ENCODE measurements at regions not wholly inside any gene's neighbourhood (a gene's known extent, or its start where the extent isn't known, plus 50 kb on each side); places are given as distances from the start of the nearest gene placed in this dataset.
"Not testable (repeated sequence)": the region's sequence is repeated elsewhere in the genome, so short reads cannot be mapped to it uniquely, and the experiment has no call there.

DNA sequence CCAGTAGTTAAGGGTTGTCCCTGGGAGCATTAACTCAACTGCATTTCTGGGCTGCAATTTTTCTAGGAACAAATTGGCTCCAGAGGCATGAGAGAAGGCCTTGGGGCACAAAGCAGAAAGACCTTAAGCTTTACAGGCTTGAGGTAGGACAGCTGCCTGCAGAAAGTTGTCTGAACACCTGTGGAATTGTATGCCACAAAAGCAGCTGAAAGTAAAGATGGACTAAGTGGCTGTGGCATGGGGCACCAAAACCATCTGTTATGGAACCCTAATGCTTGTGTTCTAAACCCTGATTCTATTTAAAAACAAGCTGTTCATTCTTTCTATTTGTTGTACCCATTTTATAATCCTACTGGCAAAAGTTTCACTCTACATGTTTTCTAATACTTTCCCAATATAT is 515.2 kb downstream of the GLUD2 start:
- Mint-ChIP-seq H3K4me1 (no peaks in the 10 kb centered on the region), H3K36me3 (ENCODE audit: low read depth) (no peaks in the 10 kb centered on the region), H3K27ac (no peak overlapping the region), H3K27me3 (no peaks in the 10 kb centered on the region), H3K9me3 (no peaks in the 10 kb centered on the region), H3K4me3 (no peak overlapping the region)
- ATAC-seq (replicated peaks), result no peak

DNA sequence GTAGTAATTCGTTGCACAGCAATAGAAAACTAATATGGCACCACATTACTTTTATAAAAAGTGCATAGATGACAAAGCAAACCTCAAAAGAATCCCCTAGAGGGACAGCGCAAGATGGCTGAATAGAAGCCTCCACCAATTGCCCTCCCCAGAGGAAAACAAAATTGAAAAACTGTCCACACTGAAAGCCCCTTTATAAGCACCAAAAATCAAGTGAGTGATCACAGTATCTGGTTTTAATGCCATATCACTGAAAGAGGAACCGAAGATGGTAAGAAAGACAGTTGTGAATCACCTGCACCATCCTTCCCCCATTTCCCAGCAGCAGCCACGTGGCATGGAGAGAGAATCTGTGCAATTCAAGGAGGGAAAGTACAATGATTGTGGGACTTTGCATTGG is 522.2 kb downstream of the GLUD2 start:
- Mint-ChIP-seq H3K36me3 (ENCODE audit: low read depth) (no peaks in the 10 kb centered on the region), H3K27me3 (no peaks in the 10 kb centered on the region), H3K4me1 (no peaks in the 10 kb centered on the region), H3K9me3 (no peaks in the 10 kb centered on the region), H3K4me3 (no peak overlapping the region), H3K27ac (no peak overlapping the region)
- ATAC-seq (replicated peaks), result no peak

DNA sequence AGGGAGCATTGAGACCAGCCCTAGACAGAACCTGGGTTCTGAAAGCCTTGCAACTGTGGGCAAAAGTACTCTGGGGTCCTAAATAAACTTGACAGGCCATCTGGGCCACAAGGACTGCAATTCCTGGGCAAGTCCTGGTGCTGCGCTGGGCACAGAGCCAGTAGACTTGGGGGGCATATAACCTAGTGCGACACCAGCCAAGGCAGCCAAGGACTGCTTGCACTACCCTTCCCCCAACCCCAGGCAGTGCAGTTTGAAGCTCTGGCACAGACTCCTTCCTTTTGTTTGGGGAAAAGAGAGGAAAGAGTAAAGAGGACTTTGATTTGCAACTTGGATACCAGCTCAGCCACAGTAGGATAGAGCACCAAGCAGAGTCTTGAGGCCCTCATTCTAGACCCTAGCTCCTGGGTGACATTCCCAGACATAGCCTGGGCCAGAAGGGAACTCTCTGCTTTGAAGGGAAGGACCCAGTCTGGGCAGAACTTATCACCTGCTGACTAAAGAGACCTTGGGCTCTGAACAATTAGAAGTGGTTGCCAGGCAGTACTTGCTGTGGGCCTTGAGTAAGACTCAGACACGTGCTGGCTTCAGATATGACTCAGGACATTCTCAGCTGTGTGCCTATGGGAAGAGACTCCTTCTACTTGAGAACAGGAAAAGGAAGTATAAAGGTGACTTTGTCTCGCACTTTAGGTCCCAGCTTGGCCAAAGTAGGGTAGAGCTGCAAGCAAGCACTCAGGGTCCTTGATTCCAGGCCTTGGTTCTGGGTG is 522.8 kb downstream of the GLUD2 start:
- Mint-ChIP-seq H3K27me3 (no peaks in the 10 kb centered on the region), H3K27ac (no peak overlapping the region), H3K36me3 (ENCODE audit: low read depth) (no peaks in the 10 kb centered on the region), H3K4me1 (no peaks in the 10 kb centered on the region), H3K4me3 (no peak overlapping the region), H3K9me3 (no peaks in the 10 kb centered on the region)
- ATAC-seq (replicated peaks), result no peak

DNA sequence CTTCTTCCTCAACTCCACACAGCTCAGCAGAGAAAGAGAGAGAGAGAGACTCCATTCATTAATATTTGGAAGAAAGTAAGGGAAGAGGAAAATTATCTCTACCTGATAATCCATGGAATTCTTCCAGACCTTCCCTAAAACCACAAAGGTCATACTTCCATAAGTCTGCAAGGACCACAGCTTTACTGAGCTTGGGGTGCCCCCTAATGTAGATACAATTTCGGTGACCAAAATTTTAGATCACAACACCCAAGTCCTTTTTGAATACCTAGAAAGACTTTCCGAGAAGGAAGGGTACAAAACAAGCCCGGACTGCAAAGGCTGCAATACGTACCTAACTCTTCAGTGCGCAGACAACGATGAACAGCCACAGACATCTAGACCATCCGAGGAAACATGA is 523.9 kb downstream of the GLUD2 start:
- Mint-ChIP-seq H3K4me1 (no peaks in the 10 kb centered on the region), H3K4me3 (no peak overlapping the region), H3K36me3 (ENCODE audit: low read depth) (no peaks in the 10 kb centered on the region), H3K27me3 (no peaks in the 10 kb centered on the region), H3K9me3 (no peaks in the 10 kb centered on the region), H3K27ac (no peak overlapping the region)
- ATAC-seq (replicated peaks), result no peak

DNA sequence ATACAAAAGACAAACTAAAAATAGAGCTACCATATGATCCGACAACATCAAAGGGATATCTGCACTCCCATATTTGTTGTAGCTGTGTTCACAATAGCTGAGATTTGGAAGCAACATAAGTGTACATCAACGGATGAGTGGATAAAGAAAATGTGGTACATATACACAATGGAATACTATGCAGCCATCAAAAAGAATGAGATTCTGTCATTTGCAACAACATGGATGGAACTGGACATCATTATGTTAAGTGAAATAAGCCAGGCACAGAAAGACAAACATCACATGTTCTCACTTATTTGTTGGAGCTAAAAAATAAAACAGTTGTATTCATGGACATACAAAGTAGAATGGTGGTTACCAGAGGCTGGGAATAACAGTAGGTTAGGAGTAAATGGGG is 527.0 kb downstream of the GLUD2 start:
- H3K4me3 Mint-ChIP-seq; H3K9me3 Mint-ChIP-seq; H3K4me1 Mint-ChIP-seq; H3K36me3 Mint-ChIP-seq (ENCODE audit: low read depth); H3K27me3 Mint-ChIP-seq; H3K27ac Mint-ChIP-seq; ATAC-seq (replicated peaks): not testable (repeated sequence)

DNA sequence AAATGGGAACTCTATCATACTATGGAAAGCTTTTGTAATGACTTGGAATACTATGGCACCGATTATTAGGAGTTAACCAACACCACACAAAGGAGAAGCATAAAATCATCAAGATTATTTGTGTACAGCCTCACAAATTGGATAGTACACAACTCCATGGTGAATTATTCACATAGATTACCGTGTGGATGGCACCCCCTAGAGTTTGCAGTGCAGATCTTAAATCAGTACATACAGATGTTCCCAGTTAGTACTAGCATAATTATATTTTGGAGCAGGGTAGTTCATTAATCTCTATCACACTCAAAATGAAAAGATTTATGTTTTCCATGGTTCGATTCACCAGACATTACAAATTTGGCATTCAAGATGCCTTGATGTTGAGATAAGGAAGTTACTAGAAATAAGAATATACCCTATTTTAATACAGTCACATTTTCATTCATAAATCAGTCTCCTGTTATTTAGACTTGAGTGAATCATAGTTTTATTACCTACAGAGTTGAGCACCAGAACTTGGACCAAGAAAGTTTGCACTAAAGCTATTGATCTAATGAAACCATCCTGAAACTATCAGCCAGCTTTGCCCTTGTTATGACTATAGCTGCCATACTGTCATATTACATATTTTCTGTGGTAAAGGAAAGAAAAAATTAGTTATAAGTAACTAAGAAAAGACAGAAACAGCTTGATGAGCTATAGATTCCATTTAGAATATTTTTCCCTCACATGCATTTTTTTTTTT is 531.8 kb downstream of the GLUD2 start:
- Mint-ChIP-seq H3K36me3 (ENCODE audit: low read depth) (no peaks in the 10 kb centered on the region), H3K9me3 (no peaks in the 10 kb centered on the region), H3K27me3 (no peaks in the 10 kb centered on the region), H3K4me1 (no peaks in the 10 kb centered on the region), H3K4me3 (no peak overlapping the region), H3K27ac (no peak overlapping the region)
- ATAC-seq (replicated peaks), result peak; percentile 42

DNA sequence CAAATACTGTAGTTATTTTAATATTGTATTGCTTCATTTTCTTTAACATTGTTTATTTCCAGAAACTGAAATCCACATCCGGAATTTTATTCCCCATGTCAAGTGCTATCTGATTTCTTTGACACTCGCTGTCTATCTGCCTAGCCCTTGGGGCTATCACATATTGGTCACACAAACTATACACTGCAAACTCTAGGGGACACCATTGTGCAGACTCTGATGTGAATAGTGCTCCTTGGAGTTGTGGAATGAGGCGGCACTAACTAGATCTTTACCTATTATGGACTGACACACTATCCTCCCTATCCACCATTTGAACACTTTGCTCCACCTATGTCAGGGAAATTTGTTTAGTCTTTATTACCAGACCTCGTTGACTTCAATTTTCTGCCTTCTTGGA is 534.5 kb downstream of the GLUD2 start:
- no peak overlapping the region for H3K27ac Mint-ChIP-seq
- H3K4me1 Mint-ChIP-seq, result no peaks in the 10 kb centered on the region
- H3K4me3 Mint-ChIP-seq, result no peak overlapping the region
- no peaks in the 10 kb centered on the region for H3K27me3 Mint-ChIP-seq
- ATAC-seq (replicated peaks), result no peak
- H3K9me3 Mint-ChIP-seq, result no peaks in the 10 kb centered on the region
- H3K36me3 Mint-ChIP-seq (ENCODE audit: low read depth), result no peaks in the 10 kb centered on the region

DNA sequence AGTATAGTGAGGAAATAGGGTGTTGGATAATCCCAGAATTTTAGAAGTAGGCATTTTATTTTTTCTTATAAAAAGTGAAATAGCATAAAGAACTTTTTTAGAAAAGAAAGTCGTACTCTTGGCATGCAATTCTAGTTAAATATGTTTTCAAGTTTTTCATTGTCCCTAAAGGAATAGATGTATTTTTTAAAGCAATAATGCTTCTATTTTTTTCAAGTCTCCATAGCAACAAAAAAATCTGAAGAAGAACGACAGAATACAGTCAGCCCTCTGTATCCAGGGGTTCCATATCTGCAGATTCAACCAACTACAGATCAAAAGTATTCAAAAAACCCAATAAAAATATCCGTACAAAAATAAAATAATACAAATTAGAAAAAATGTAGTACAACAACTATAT is 538.2 kb downstream of the GLUD2 start:
- Mint-ChIP-seq H3K27ac (no peak overlapping the region), H3K4me1 (no peaks in the 10 kb centered on the region)

DNA sequence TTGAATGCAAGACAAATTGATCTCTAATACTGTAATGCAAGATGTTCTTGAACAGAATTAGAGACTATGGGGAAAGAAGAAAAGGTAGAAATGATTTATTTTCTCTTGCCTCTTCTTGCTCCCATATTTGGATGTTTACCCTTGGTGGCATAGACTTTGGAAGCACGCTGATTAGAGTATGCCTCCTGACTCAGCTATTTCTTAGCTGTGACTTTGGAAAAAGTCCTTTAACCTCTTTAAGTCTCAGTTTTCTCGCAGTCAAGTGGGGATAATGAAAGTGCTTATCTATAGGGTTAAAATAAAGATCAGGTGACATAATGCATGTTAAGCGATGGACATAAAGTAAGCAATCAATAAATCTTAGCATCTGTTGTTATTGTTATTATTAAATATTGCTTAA is 545.5 kb downstream of the GLUD2 start:
- H3K36me3 Mint-ChIP-seq (ENCODE audit: low read depth), result no peaks in the 10 kb centered on the region
- H3K27ac Mint-ChIP-seq, result no peak overlapping the region
- H3K4me3 Mint-ChIP-seq, result no peak overlapping the region
- no peaks in the 10 kb centered on the region for H3K4me1 Mint-ChIP-seq
- no peaks in the 10 kb centered on the region for H3K9me3 Mint-ChIP-seq
- H3K27me3 Mint-ChIP-seq, result peaks cover 6% of the 10 kb centered on the region
- no peak for ATAC-seq (replicated peaks)

More for the DNA sequence above, 538.2 kb downstream of the GLUD2 start:
- Mint-ChIP-seq H3K9me3 (no peaks in the 10 kb centered on the region), H3K27me3 (peaks cover 3% of the 10 kb centered on the region), H3K36me3 (ENCODE audit: low read depth) (no peaks in the 10 kb centered on the region), H3K4me3 (no peak overlapping the region)
- no peak for ATAC-seq (replicated peaks)

DNA sequence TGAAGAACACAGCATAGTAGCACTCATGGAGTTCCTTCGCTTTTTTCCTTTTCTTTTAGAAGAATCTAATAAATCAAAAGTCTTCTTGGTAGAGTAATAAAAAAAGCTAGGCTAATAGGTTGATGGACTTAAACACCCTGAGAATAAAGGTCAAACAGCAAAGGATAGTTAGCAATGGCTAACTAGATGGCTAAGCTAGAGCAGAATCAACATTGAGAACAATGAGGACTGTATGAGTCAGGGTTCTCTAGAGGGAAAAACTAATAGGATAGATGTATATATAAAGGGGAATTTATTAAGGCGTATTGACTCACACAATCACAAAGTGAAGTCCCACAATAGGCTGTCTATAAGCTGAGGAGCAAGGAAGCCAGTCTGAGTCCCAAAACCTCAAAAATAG is 550.9 kb downstream of the GLUD2 start:
- H3K27ac Mint-ChIP-seq, result no peak overlapping the region
- H3K36me3 Mint-ChIP-seq (ENCODE audit: low read depth), result no peaks in the 10 kb centered on the region
- peaks cover under 1% of the 10 kb centered on the region for H3K27me3 Mint-ChIP-seq
- H3K4me3 Mint-ChIP-seq, result no peak overlapping the region
- H3K9me3 Mint-ChIP-seq, result no peaks in the 10 kb centered on the region
- no peak for ATAC-seq (replicated peaks)
- H3K4me1 Mint-ChIP-seq, result no peaks in the 10 kb centered on the region

DNA sequence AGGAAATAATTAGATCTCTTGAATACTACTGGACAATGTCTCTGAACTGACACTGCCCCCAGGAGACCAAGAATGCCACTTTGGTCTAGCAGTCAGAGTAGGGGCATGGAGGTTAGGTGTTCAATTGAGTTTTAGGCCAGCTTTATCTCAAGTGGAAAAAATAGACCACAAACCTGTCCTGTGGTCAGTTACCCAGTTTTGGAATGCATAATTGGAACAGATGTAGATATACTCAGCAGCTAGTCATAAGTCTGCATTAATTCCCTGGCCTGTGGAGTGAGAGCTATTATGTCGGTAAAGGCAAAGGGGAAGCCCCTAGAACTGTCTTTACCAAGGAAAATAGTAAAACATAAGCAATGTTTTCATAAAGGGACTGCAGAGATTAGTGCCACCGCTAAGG is 587.7 kb downstream of the GLUD2 start:
- H3K36me3 Mint-ChIP-seq (ENCODE audit: low read depth), result no peaks in the 10 kb centered on the region
- H3K4me1 Mint-ChIP-seq, result no peaks in the 10 kb centered on the region
- no peak overlapping the region for H3K27ac Mint-ChIP-seq
- no peak for ATAC-seq (replicated peaks)
- H3K4me3 Mint-ChIP-seq, result no peak overlapping the region
- H3K9me3 Mint-ChIP-seq, result no peaks in the 10 kb centered on the region
- no peaks in the 10 kb centered on the region for H3K27me3 Mint-ChIP-seq

DNA sequence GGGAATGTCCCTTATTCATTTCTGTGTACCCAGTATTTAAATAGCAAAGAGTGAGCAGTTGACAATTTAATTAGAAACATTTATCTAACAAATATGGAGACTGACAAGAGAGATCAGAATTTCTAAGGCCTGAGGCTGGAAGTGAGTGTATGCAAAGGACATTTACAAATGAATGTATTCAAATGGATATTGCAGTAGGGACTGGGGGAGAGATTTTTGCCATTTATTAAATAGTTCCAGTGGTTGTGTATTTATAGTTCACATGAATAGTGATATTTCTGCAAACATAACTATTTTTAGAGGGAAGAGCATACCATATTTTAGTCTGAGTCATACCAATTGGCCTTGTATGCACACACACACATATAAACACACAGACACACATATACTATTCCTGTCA is 592.4 kb downstream of the GLUD2 start:
- Mint-ChIP-seq H3K27ac (no peak overlapping the region), H3K27me3 (no peaks in the 10 kb centered on the region), H3K4me3 (no peak overlapping the region), H3K4me1 (no peaks in the 10 kb centered on the region), H3K9me3 (no peaks in the 10 kb centered on the region), H3K36me3 (ENCODE audit: low read depth) (no peaks in the 10 kb centered on the region)
- no peak for ATAC-seq (replicated peaks)

DNA sequence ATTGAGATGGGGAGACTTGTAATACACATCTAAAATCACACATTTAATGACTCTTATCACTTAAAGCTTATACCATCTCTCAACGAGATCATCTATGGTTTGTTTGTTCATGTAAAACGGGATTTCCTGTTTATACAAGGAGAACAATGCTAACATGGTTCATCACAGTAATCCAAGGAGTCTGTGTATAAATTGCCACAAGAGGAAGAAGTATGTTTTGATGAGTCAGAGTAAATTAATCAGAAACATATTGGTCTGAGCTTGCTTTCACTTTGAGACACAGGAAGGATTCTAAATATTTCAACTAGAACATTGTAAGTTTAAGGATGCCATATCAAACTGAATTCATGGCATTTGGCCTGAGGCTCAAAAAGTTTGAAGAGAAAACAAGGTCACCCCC is 594.1 kb downstream of the GLUD2 start:
- no peak for ATAC-seq (replicated peaks)
- H3K4me1 Mint-ChIP-seq, result no peaks in the 10 kb centered on the region
- H3K36me3 Mint-ChIP-seq (ENCODE audit: low read depth), result no peaks in the 10 kb centered on the region
- H3K27me3 Mint-ChIP-seq, result no peaks in the 10 kb centered on the region
- no peaks in the 10 kb centered on the region for H3K9me3 Mint-ChIP-seq
- H3K4me3 Mint-ChIP-seq, result no peak overlapping the region
- no peak overlapping the region for H3K27ac Mint-ChIP-seq

DNA sequence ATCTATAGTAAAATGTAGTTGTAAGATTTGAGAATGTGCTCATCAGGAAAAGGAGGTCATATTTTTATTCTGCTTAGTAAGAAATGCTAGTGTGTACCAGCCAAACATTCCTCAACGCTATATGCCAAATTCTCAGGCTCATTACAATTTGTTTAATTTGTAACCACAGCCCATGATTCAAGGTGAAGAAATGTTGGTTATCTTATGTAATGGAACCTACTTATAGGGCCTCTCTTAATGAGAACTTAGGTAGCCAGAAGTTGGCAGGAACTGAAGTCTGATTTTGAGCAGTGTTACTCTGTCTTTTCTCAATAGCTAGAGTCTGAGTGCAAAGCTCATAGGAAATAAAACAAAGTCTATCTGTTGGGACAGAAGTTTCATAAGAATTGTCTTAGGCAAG is 595.0 kb downstream of the GLUD2 start:
- Mint-ChIP-seq H3K36me3 (ENCODE audit: low read depth) (no peaks in the 10 kb centered on the region), H3K27ac (no peak overlapping the region), H3K4me1 (no peaks in the 10 kb centered on the region), H3K27me3 (no peaks in the 10 kb centered on the region), H3K9me3 (peaks cover 3% of the 10 kb centered on the region), H3K4me3 (no peak overlapping the region)
- ATAC-seq (replicated peaks), result no peak

DNA sequence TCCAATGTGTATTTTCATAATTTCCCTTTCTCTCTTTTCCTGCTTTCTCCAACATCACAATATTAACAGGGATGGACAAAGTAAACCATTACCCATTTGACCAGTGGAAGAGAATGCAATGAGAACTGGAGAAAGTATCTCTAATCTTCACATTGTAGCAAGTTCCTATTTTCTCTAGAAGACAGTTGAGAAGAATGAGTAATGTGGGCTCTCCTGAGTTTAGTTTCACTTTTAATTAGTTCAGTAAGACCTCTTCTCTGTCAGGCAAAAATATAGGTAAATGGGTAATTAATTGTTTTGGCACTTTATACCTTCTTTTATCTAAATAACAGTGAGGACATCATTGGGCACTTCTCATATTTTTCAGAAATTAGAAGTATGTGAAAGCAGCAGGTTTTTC is 602.0 kb downstream of the GLUD2 start:
- no peaks in the 10 kb centered on the region for H3K4me1 Mint-ChIP-seq

More for the DNA sequence above, 602.0 kb downstream of the GLUD2 start:
- H3K36me3 Mint-ChIP-seq (ENCODE audit: low read depth), result no peaks in the 10 kb centered on the region
- H3K27me3 Mint-ChIP-seq, result no peaks in the 10 kb centered on the region
- H3K4me3 Mint-ChIP-seq, result no peak overlapping the region
- no peak for ATAC-seq (replicated peaks)
- H3K9me3 Mint-ChIP-seq, result peaks cover 3% of the 10 kb centered on the region
- no peak overlapping the region for H3K27ac Mint-ChIP-seq
